Kidney epithelial cell (primary cell): ENCODE measurements at regions not wholly inside any gene's neighbourhood (a gene's known extent, or its start where the extent isn't known, plus 50 kb on each side); places are given as distances from the start of the nearest gene placed in this dataset.
"Not testable (repeated sequence)": the region's sequence is repeated elsewhere in the genome, so short reads cannot be mapped to it uniquely, and the experiment has no call there.

Source experiments
- DNase-seq: peaks from one replicate; pipeline ENCODE4 v3.0.0-alpha.2; 2010; ENCODE audit warnings: low read depth
- H3K27me3 ChIP-seq: 2 replicates; pipeline ENCODE4 v1.6.0; 2011; ENCODE audit warnings: low read length; ENCODE audit not compliant: control insufficient read depth, insufficient read depth
- H3K36me3 ChIP-seq: 2 replicates; pipeline ENCODE4 v1.5.1; 2011; ENCODE audit warnings: low read length; ENCODE audit not compliant: control insufficient read depth, insufficient read depth
- H3K4me3 ChIP-seq: 2 replicates; pipeline ENCODE4 v1.5.1; 2011; ENCODE audit warnings: low read depth, mild to moderate bottlenecking, control low read depth, low read length
- CTCF ChIP-seq: IDR thresholded peaks from 2 replicates; pipeline ENCODE4 v1.5.1; 2011; ENCODE audit warnings: mild to moderate bottlenecking, moderate library complexity, low read length, control low read depth, inconsistent platforms; ENCODE audit not compliant: insufficient read depth, poor library complexity, severe bottlenecking

GRCh38 chr4:149048451-149049143, 606.4 kb upstream of the NR3C2 start:
- Histone ChIP-seq H3K27me3 (no peaks in the 10 kb centered on the region), H3K36me3 (no peaks in the 10 kb centered on the region), H3K4me3 (no peak overlapping the region)
- DNase-seq = no peak
- no peak for TF ChIP-seq CTCF

GRCh38 chr4:149047368-149047767, 605.2 kb upstream of the NR3C2 start:
- Histone ChIP-seq H3K4me3 (no peak overlapping the region), H3K36me3 (no peaks in the 10 kb centered on the region), H3K27me3 (no peaks in the 10 kb centered on the region)
- TF ChIP-seq CTCF = no peak
- DNase-seq = no peak

- no peak for DNase-seq
Observed at GRCh38 chr4:149045731-149046130, 603.5 kb upstream of the NR3C2 start.

GRCh38 chr4:149039786-149040185, 597.6 kb upstream of the NR3C2 start:
- DNase-seq, H3K4me3 ChIP-seq, H3K27me3 ChIP-seq, H3K36me3 ChIP-seq: not testable (repeated sequence)

More at GRCh38 chr4:149045731-149046130, 603.5 kb upstream of the NR3C2 start:
- Histone ChIP-seq H3K4me3 (no peak overlapping the region), H3K36me3 (no peaks in the 10 kb centered on the region), H3K27me3 (no peaks in the 10 kb centered on the region)
- TF ChIP-seq CTCF = no peak

- Histone ChIP-seq H3K4me3 (no peak overlapping the region), H3K36me3 (no peaks in the 10 kb centered on the region), H3K27me3 (no peaks in the 10 kb centered on the region)
- peak; percentile 54 for TF ChIP-seq CTCF
- no peak for DNase-seq
Observed at GRCh38 chr4:149031399-149031798, 589.2 kb upstream of the NR3C2 start.

GRCh38 chr4:149029056-149029651, 586.9 kb upstream of the NR3C2 start:
- Histone ChIP-seq H3K36me3 (no peaks in the 10 kb centered on the region), H3K27me3 (no peaks in the 10 kb centered on the region), H3K4me3 (no peak overlapping the region)
- no peak for DNase-seq
- TF ChIP-seq CTCF = no peak
